ENCODE measurements at regions not wholly inside any gene's neighbourhood (a gene's known extent, or its start where the extent isn't known, plus 50 kb on each side); places are given as distances from the start of the nearest gene placed in this dataset.

DNA sequence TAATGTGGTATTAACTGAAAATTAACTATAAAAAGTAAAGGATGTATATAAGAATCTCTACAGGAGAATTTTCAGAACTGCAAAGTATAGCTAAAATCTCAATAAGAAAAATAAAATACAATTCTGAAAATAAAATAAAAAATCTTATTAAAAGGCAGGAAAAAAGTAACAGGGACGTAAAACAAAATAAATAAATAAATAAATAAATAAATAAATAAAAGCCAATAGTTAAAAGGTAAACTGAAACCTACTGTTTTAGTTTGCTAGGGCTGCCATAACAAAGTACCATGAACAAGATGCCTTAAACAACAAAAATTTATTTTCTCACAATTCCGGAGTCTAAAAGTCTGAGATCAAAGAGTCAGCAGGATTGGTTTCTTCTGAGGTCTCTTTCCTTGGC lies 140.6 kb downstream of the SPANXA1 start:
- H3K4me3 ChIP-seq = no peak overlapping the region
- no peaks in the 10 kb centered on the region for H3K27me3 ChIP-seq (ENCODE audit: insufficient read depth)
- DNase-seq (ENCODE audit: low spot score) = no peak
- Mint-ChIP-seq H3K9me3 (no peaks in the 10 kb centered on the region; the same call in 2 of the 3 replicates), H3K27me3 (ENCODE audit: insufficient read depth, low read depth, poor library complexity) (no peaks in the 10 kb centered on the region), H3K4me1 (no peaks in the 10 kb centered on the region; the same call in 2 of the 3 replicates), H3K4me3 (no peak overlapping the region), H3K27ac (no peak overlapping the region), H3K36me3 (ENCODE audit: low read depth) (no peaks in the 10 kb centered on the region)
- no peak overlapping the region for H2AFZ ChIP-seq
- H3K27ac ChIP-seq (ENCODE audit: low read depth) = no peak overlapping the region
- no peak for ATAC-seq
- no peaks in the 10 kb centered on the region for H3K79me2 ChIP-seq (replicated peaks; ENCODE audit: insufficient read depth)
- H3F3A ChIP-seq (replicated peaks; ENCODE audit: low read depth) = no peaks in the 10 kb centered on the region
- H3K4me2 ChIP-seq = no peak overlapping the region
- TF ChIP-seq, protein P1, sequence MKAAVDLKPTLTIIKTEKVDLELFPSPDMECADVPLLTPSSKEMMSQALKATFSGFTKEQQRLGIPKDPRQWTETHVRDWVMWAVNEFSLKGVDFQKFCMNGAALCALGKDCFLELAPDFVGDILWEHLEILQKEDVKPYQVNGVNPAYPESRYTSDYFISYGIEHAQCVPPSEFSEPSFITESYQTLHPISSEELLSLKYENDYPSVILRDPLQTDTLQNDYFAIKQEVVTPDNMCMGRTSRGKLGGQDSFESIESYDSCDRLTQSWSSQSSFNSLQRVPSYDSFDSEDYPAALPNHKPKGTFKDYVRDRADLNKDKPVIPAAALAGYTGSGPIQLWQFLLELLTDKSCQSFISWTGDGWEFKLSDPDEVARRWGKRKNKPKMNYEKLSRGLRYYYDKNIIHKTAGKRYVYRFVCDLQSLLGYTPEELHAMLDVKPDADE (IDR thresholded peaks at IDR 0.05) = no peak
- TF ChIP-seq, protein P2, sequence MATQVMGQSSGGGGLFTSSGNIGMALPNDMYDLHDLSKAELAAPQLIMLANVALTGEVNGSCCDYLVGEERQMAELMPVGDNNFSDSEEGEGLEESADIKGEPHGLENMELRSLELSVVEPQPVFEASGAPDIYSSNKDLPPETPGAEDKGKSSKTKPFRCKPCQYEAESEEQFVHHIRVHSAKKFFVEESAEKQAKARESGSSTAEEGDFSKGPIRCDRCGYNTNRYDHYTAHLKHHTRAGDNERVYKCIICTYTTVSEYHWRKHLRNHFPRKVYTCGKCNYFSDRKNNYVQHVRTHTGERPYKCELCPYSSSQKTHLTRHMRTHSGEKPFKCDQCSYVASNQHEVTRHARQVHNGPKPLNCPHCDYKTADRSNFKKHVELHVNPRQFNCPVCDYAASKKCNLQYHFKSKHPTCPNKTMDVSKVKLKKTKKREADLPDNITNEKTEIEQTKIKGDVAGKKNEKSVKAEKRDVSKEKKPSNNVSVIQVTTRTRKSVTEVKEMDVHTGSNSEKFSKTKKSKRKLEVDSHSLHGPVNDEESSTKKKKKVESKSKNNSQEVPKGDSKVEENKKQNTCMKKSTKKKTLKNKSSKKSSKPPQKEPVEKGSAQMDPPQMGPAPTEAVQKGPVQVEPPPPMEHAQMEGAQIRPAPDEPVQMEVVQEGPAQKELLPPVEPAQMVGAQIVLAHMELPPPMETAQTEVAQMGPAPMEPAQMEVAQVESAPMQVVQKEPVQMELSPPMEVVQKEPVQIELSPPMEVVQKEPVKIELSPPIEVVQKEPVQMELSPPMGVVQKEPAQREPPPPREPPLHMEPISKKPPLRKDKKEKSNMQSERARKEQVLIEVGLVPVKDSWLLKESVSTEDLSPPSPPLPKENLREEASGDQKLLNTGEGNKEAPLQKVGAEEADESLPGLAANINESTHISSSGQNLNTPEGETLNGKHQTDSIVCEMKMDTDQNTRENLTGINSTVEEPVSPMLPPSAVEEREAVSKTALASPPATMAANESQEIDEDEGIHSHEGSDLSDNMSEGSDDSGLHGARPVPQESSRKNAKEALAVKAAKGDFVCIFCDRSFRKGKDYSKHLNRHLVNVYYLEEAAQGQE (IDR thresholded peaks at IDR 0.05; ENCODE audit: unreplicated experiment) = no peak
- TF ChIP-seq EZH2phosphoT487 (IDR thresholded peaks at IDR 0.05; ENCODE audit: unreplicated experiment) (no peak), NANOG (IDR thresholded peaks at IDR 0.05; ENCODE audit: borderline replicate concordance) (no peak), CREB1 (CRISPR knock-in tag; IDR thresholded peaks at IDR 0.05; ENCODE audit: low read depth) (no peak), ZNF114 (CRISPR knock-in tag; IDR thresholded peaks at IDR 0.05) (no peak), POLR2AphosphoS5 (IDR thresholded peaks at IDR 0.05; ENCODE audit: low read depth) (no peak), STAT1 (IDR thresholded peaks at IDR 0.05; ENCODE audit: unreplicated experiment) (no peak), EZH2 (IDR thresholded peaks at IDR 0.05; ENCODE audit: low read depth, unreplicated experiment) (no peak), JUNB (IDR thresholded peaks at IDR 0.05; ENCODE audit: unreplicated experiment) (no peak), ZNF331 (CRISPR knock-in tag; IDR thresholded peaks at IDR 0.05; ENCODE audit: low read depth) (no peak)
- TF ChIP-seq, protein P3, sequence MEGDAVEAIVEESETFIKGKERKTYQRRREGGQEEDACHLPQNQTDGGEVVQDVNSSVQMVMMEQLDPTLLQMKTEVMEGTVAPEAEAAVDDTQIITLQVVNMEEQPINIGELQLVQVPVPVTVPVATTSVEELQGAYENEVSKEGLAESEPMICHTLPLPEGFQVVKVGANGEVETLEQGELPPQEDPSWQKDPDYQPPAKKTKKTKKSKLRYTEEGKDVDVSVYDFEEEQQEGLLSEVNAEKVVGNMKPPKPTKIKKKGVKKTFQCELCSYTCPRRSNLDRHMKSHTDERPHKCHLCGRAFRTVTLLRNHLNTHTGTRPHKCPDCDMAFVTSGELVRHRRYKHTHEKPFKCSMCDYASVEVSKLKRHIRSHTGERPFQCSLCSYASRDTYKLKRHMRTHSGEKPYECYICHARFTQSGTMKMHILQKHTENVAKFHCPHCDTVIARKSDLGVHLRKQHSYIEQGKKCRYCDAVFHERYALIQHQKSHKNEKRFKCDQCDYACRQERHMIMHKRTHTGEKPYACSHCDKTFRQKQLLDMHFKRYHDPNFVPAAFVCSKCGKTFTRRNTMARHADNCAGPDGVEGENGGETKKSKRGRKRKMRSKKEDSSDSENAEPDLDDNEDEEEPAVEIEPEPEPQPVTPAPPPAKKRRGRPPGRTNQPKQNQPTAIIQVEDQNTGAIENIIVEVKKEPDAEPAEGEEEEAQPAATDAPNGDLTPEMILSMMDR (conservative IDR thresholded peaks at IDR 0.05; ENCODE audit: low read depth in 2 of 2) = no peak
- TF ChIP-seq, protein P4, sequence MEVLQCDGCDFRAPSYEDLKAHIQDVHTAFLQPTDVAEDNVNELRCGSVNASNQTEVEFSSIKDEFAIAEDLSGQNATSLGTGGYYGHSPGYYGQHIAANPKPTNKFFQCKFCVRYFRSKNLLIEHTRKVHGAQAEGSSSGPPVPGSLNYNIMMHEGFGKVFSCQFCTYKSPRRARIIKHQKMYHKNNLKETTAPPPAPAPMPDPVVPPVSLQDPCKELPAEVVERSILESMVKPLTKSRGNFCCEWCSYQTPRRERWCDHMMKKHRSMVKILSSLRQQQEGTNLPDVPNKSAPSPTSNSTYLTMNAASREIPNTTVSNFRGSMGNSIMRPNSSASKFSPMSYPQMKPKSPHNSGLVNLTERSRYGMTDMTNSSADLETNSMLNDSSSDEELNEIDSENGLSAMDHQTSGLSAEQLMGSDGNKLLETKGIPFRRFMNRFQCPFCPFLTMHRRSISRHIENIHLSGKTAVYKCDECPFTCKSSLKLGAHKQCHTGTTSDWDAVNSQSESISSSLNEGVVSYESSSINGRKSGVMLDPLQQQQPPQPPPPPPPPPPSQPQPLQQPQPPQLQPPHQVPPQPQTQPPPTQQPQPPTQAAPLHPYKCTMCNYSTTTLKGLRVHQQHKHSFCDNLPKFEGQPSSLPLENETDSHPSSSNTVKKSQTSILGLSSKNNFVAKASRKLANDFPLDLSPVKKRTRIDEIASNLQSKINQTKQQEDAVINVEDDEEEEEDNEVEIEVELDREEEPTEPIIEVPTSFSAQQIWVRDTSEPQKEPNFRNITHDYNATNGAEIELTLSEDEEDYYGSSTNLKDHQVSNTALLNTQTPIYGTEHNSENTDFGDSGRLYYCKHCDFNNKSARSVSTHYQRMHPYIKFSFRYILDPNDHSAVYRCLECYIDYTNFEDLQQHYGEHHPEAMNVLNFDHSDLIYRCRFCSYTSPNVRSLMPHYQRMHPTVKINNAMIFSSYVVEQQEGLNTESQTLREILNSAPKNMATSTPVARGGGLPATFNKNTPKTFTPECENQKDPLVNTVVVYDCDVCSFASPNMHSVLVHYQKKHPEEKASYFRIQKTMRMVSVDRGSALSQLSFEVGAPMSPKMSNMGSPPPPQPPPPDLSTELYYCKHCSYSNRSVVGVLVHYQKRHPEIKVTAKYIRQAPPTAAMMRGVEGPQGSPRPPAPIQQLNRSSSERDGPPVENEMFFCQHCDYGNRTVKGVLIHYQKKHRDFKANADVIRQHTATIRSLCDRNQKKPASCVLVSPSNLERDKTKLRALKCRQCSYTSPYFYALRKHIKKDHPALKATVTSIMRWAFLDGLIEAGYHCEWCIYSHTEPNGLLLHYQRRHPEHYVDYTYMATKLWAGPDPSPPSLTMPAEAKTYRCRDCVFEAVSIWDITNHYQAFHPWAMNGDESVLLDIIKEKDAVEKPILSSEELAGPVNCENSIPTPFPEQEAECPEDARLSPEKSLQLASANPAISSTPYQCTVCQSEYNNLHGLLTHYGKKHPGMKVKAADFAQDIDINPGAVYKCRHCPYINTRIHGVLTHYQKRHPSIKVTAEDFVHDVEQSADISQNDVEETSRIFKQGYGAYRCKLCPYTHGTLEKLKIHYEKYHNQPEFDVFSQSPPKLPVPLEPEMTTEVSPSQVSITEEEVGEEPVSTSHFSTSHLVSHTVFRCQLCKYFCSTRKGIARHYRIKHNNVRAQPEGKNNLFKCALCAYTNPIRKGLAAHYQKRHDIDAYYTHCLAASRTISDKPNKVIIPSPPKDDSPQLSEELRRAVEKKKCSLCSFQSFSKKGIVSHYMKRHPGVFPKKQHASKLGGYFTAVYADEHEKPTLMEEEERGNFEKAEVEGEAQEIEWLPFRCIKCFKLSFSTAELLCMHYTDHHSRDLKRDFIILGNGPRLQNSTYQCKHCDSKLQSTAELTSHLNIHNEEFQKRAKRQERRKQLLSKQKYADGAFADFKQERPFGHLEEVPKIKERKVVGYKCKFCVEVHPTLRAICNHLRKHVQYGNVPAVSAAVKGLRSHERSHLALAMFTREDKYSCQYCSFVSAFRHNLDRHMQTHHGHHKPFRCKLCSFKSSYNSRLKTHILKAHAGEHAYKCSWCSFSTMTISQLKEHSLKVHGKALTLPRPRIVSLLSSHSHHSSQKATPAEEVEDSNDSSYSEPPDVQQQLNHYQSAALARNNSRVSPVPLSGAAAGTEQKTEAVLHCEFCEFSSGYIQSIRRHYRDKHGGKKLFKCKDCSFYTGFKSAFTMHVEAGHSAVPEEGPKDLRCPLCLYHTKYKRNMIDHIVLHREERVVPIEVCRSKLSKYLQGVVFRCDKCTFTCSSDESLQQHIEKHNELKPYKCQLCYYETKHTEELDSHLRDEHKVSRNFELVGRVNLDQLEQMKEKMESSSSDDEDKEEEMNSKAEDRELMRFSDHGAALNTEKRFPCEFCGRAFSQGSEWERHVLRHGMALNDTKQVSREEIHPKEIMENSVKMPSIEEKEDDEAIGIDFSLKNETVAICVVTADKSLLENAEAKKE (CRISPR knock-in tag; IDR thresholded peaks at IDR 0.05) = no peak
- no peaks in the 10 kb centered on the region for H3K4me1 ChIP-seq (ENCODE audit: insufficient read depth)
- H4K20me1 ChIP-seq (replicated peaks; ENCODE audit: insufficient read depth) = no peaks in the 10 kb centered on the region
- H3K36me3 ChIP-seq (ENCODE audit: insufficient read depth) = no peaks in the 10 kb centered on the region
- H3K9me2 ChIP-seq (ENCODE audit: insufficient read depth) = no peaks in the 10 kb centered on the region
